Fibroblast of skin of right quadriceps (primary cell): ENCODE measurements at regions not wholly inside any gene's neighbourhood (a gene's known extent, or its start where the extent isn't known, plus 50 kb on each side); places are given as distances from the start of the nearest gene placed in this dataset.
"Not testable (repeated sequence)": the region's sequence is repeated elsewhere in the genome, so short reads cannot be mapped to it uniquely, and the experiment has no call there.

Experiments used
- DNase-seq: peaks from one replicate; pipeline ENCODE4 v3.0.0-alpha.2; 2013

- no peak for DNase-seq
Observed at GRCh38 chr15:89030311-89030710, 57.9 kb upstream of the ABHD2 start.

GRCh38 chr15:89031637-89032285, 56.5 kb upstream of the ABHD2 start:
- DNase-seq = not testable (repeated sequence)

- peak; percentile 50 for DNase-seq
Observed at GRCh38 chr15:89034305-89034704, 54.0 kb upstream of the ABHD2 start.

- DNase-seq = no peak
Observed at GRCh38 chr15:89035150-89035549, 53.1 kb upstream of the ABHD2 start.

- no peak for DNase-seq
Observed at GRCh38 chr15:89035658-89036057, 52.6 kb upstream of the ABHD2 start.

GRCh38 chr15:89038146-89038545, 50.1 kb upstream of the ABHD2 start:
- DNase-seq = no peak
